ENCODE measurements at regions not wholly inside any gene's neighbourhood (a gene's known extent, or its start where the extent isn't known, plus 50 kb on each side); places are given as distances from the start of the nearest gene placed in this dataset.
"Not testable (repeated sequence)": the region's sequence is repeated elsewhere in the genome, so short reads cannot be mapped to it uniquely, and the experiment has no call there.

DNA sequence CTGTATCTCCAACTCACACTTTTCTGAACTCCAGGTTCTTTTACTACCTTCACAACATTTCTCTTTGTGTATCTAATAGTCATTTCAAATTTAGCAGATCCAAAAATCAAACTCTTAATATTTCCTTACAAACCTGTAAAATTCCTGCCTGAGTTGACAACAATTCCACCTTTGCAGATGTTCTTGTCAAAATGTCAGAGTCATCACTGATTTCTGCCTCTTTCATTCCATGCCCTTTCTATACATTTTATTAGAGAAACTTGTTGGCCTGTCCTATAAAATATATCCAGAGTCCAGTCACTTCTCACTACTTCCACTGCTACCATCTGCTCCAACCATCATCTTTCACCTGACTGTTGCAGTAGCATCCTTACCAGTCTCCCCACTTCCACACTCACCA lies 119.7 kb downstream of the CAPZA3 start:
- Histone ChIP-seq H3K4me1 (peaks cover 29% of the 10 kb centered on the region), H3K4me3 (no peak overlapping the region), H3K9me3 (no peaks in the 10 kb centered on the region), H3K36me3 (replicated peaks) (no peaks in the 10 kb centered on the region), H3K27me3 (ENCODE audit: low read depth) (no peaks in the 10 kb centered on the region)
- no peak for DNase-seq (ENCODE audit: low spot score in 2 of 2)
- in situ Hi-C loops (cut with MboI; ENCODE audit: low sequenced_read_pairs): no loop called here

DNA sequence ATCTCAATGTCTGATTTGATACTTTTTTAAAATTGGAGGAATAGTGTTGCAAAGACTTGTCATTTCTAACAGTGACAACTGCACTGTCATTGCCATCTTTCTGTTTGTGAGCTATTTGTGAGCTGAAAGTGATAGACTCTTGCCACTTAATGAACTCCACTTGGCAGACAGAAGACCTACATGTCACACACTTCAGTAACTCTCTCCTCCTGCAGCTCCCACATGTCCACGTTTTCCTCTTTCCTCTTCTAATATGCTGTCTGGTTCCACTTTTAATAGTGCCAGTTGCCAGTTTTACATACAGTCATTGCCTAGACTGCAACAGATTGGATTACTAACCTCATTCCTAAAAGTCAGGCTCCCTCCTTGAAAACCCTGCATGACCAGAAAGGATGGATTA lies 121.5 kb downstream of the CAPZA3 start:
- no peak for DNase-seq (ENCODE audit: low spot score in 2 of 2)
- in situ Hi-C loops (cut with MboI; ENCODE audit: low sequenced_read_pairs): no loop called here
- Histone ChIP-seq H3K4me1 (peaks cover 39% of the 10 kb centered on the region), H3K4me3 (no peak overlapping the region), H3K27me3 (ENCODE audit: low read depth) (no peaks in the 10 kb centered on the region), H3K9me3 (no peaks in the 10 kb centered on the region), H3K36me3 (replicated peaks) (no peaks in the 10 kb centered on the region)

DNA sequence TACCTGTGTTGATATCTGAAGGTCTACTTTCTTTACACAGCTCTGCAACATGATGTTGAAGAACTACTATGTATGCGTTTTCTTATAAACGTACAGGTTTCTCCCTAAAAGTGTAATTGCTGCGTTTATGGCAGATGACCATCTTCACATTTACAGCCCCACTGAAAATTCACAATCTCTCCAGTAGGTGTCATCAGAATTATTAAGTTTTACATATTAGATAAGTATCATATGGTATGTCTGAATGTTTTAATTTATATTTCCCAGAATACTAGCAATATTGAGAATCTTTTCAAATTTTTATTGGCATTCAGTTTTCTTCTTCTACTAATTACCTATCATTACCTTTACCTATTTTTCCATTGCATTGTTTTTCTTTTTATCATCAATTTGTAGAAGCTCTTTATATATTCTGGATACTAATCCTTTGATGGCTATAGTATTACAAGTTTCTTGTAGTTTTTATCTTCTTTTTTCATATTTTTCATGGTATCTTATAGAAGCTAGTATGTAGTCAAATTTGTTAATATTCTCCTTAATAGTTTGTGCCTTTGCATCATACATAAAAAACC lies 123.5 kb downstream of the CAPZA3 start:
- peaks cover 46% of the 10 kb centered on the region for H3K4me1 ChIP-seq
- no peaks in the 10 kb centered on the region for H3K36me3 ChIP-seq (replicated peaks)
- no peaks in the 10 kb centered on the region for H3K27me3 ChIP-seq (ENCODE audit: low read depth)
- in situ Hi-C loops (cut with MboI; ENCODE audit: low sequenced_read_pairs): no loop called here
- H3K4me3 ChIP-seq: no peak overlapping the region
- H3K9me3 ChIP-seq: no peaks in the 10 kb centered on the region
- DNase-seq (ENCODE audit: low spot score in 2 of 2): no peak

DNA sequence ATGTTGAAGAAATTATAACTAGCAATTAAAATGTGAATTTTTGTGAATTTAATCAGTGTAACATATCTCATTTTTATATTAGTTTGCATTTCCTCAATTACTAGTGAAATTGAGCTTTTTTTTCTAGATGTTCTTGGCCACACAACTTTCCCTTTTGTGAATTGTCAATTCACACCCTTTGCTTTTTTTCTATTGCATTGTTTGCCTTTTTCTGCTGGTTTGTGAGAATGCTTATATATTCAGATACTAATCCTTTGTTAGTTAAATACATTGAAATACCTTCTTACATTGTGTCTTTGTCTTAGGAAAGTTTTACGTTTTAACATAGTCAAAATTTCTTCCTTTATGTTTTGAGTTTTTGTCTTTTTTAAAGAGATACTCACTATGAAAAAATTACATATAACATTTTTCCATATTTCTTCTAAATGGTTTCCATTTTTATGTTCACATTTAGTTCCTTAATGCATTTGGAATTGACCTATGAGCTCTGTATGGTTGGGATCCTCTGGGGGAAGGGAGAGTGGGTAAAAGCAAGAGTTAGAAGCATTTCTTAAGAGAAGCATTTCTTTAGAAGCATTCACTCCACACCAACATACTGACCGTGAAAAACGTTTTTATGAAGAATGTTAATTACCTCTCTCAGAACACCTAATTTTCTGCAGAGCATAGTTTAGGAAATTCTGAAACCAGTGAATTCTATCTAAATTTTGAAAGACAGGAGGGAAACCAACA lies 126.0 kb downstream of the CAPZA3 start:
- Histone ChIP-seq H3K36me3 (replicated peaks) (no peaks in the 10 kb centered on the region), H3K9me3 (no peaks in the 10 kb centered on the region), H3K4me3 (no peak overlapping the region), H3K4me1 (peaks cover 32% of the 10 kb centered on the region), H3K27me3 (ENCODE audit: low read depth) (no peaks in the 10 kb centered on the region)
- in situ Hi-C loops (cut with MboI; ENCODE audit: low sequenced_read_pairs): no loop called here
- peak; percentile 25 to 74 for DNase-seq (ENCODE audit: low spot score in 2 of 2)

DNA sequence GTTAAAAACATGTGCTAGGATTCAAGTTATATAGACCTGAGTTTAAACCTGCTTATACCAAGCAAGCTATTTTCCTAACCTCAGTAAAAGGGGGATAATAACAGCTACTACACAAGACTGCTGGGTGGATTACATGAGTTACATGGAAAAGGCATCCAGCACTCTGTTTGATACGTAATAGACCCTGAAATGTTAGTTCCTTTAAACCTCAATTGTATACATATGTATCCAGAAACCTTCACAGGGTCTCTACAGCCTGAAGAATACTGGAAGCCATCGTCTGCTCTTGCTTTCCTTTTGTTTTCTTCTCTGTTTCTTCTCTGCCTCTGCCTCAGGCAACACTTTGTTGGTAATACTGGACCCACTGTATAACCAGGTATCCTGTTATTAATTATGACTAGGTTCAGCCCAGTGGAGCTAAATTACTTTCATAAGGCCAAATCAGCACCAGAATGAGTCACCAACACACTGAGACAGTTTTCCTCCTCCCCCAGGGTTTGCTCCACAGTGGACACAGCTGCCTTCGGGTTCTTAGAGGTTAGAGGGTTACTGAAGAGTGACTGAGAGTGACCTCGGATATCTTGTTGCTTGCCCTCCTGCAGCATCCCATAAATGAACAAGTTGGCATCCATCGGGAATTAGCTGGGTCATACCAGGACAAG lies 127.1 kb downstream of the CAPZA3 start:
- no peaks in the 10 kb centered on the region for H3K36me3 ChIP-seq (replicated peaks)
- no peak for DNase-seq (ENCODE audit: low spot score in 2 of 2)
- H3K4me1 ChIP-seq: peaks cover 21% of the 10 kb centered on the region
- H3K4me3 ChIP-seq: no peak overlapping the region
- H3K27me3 ChIP-seq (ENCODE audit: low read depth): no peaks in the 10 kb centered on the region
- H3K9me3 ChIP-seq: no peaks in the 10 kb centered on the region
- in situ Hi-C loops (cut with MboI; ENCODE audit: low sequenced_read_pairs): no loop called here

DNA sequence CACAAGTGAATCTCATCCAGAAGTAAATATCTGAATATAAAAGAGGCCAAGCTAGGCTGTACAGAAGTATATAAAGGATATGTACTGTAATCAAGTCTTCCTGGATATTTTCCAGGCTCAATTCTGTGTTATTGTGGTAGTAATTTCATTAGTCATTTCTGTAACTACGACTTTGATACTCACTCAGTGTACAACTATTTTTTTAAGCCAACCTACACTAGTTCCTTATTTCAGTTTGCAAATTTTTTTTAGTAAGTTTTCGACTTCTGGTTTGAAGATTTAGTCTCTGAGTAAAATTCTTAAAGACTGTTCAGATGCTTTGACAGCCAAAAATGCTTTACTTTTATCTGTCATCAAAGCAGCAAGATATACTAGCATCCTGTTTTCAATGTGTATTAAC lies 130.8 kb downstream of the CAPZA3 start:
- in situ Hi-C loops (cut with MboI; ENCODE audit: low sequenced_read_pairs): no loop called here
- Histone ChIP-seq H3K9me3 (no peaks in the 10 kb centered on the region), H3K4me1 (peaks cover 14% of the 10 kb centered on the region), H3K27me3 (ENCODE audit: low read depth) (no peaks in the 10 kb centered on the region), H3K4me3 (no peak overlapping the region), H3K36me3 (replicated peaks) (no peaks in the 10 kb centered on the region)
- DNase-seq (ENCODE audit: low spot score in 2 of 2): no peak

DNA sequence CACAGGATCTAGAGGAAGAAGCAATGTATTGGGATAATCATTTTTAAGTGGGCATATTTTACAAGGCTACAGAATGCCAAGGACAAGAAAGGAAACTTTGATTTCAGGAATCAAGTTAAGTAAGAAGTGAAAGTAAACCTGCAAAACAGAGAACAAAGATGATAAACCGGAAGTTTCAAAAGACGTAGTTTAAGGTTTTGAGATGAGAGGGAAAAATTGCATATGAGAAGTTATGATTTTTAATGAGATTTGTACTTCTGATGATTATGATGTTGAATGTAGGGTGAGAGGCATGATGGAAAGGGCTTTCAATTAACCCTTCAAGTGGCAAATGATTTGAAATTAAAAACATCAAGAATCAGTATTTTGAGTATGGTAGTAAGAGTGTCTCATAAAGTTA lies 134.9 kb downstream of the CAPZA3 start:
- in situ Hi-C loops (cut with MboI; ENCODE audit: low sequenced_read_pairs): no loop called here
- Histone ChIP-seq H3K9me3 (peaks cover 6% of the 10 kb centered on the region; the same call in 1 of the 2 replicates), H3K36me3 (replicated peaks) (no peaks in the 10 kb centered on the region)

DNA sequence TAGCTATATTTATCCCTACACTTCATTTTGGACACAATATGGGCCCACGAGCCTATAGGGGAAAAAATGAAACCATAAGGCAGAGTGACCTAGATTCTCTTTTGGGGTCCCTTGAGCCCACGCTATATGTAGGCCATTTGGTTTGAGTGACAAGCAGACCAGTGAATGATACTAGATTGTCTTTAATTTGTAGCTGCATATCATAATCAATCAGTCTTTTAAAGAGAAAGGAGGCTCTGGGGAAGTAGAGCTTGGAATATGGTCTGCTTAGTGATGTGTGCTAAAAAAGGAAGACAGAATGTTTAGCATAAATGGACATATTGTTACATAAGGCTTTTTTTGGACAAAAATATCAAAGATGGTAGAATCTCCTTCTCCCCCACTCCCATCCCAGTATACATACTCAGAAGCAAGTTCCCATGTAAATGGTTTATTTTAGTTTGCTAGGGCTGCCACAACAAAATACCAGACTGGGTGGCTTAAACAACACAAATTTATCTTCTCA lies 140.8 kb downstream of the CAPZA3 start:
- no peak for DNase-seq (ENCODE audit: low spot score in 2 of 2)
- peaks cover 9% of the 10 kb centered on the region; the same call in 1 of the 2 replicates for H3K9me3 ChIP-seq
- in situ Hi-C loops (cut with MboI; ENCODE audit: low sequenced_read_pairs): no loop called here
- H3K36me3 ChIP-seq (replicated peaks): no peaks in the 10 kb centered on the region
- H3K27me3 ChIP-seq (ENCODE audit: low read depth): no peaks in the 10 kb centered on the region
- no peak overlapping the region for H3K4me3 ChIP-seq
- no peaks in the 10 kb centered on the region for H3K4me1 ChIP-seq

More for the DNA sequence above, 134.9 kb downstream of the CAPZA3 start:
- Histone ChIP-seq H3K27me3 (ENCODE audit: low read depth) (no peaks in the 10 kb centered on the region), H3K4me1 (no peaks in the 10 kb centered on the region), H3K4me3 (no peak overlapping the region)
- DNase-seq (ENCODE audit: low spot score in 2 of 2): no peak

DNA sequence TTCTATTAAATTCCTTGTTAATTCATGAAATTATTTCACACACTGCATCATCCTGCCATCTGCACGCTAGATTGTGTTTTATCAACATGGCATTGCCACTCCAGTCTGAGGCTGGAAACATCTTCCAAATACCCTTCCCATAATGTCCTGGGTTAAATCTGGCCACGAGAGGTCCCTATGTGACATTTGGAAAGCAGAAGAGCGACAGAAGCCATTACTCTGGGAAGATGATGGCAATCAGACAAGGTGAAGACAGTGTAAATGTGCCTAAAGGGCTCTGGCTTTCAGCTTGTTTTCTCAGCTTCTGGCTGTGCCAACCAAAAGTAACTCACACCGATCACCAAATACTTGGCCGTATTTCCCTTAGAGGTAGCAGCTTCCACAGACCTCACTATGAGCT lies 144.8 kb downstream of the CAPZA3 start:
- no peak overlapping the region for H3K4me3 ChIP-seq
- in situ Hi-C loops (cut with MboI; ENCODE audit: low sequenced_read_pairs): no loop called here
- peaks cover 4% of the 10 kb centered on the region; the same call in 1 of the 2 replicates for H3K9me3 ChIP-seq
- no peak for DNase-seq (ENCODE audit: low spot score in 2 of 2)
- H3K27me3 ChIP-seq (ENCODE audit: low read depth): no peaks in the 10 kb centered on the region
- H3K4me1 ChIP-seq: no peaks in the 10 kb centered on the region
- H3K36me3 ChIP-seq (replicated peaks): no peaks in the 10 kb centered on the region

DNA sequence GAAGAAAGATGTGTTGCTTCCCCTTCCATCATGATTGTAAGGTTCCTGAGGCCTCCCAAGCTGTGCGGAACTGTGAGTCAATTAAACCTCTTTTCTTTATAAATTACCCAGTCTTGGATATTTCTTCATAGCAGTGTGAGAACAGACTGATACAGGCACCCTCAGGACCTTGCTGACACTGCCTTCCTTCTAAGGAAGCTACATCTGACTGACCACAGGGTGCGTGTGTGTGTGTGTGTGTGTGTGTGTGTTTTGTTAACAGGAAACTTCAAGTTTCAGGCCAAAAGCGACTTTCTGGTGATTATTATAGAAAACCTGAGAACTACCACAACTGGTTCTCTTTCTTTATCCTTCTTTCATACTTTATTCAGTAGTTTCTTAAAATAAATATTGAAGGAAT lies 149.0 kb downstream of the CAPZA3 start:
- in situ Hi-C loops (cut with MboI; ENCODE audit: low sequenced_read_pairs): no loop called here
- DNase-seq (ENCODE audit: low spot score in 2 of 2): no peak
- H3K36me3 ChIP-seq (replicated peaks): no peaks in the 10 kb centered on the region

DNA sequence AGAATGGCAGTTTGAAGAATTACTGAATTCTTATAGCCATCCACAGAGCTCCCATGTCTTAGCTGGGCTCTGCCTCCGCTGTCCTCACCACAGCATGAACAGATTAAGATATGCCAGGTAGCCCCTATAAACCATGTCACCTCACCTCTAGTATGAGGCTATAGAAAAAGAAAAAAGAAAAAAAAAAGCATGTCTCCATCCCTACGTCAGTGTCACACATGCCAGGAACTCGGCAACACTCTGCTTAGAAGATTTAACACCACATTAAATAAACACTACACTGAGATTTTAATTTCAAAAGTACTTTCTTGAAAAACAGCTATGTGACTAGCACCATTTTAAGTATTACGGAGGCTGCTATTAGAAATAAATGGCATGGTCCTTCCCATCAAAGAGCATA lies 149.4 kb downstream of the CAPZA3 start:
- Histone ChIP-seq H3K4me1 (no peaks in the 10 kb centered on the region), H3K9me3 (peaks cover 10% of the 10 kb centered on the region; the same call in 1 of the 2 replicates), H3K27me3 (ENCODE audit: low read depth) (no peaks in the 10 kb centered on the region), H3K36me3 (replicated peaks) (no peaks in the 10 kb centered on the region), H3K4me3 (no peak overlapping the region)
- no peak for DNase-seq (ENCODE audit: low spot score in 2 of 2)
- in situ Hi-C loops (cut with MboI; ENCODE audit: low sequenced_read_pairs): no loop called here

More for the DNA sequence above, 149.0 kb downstream of the CAPZA3 start:
- Histone ChIP-seq H3K4me1 (no peaks in the 10 kb centered on the region), H3K4me3 (no peak overlapping the region), H3K27me3 (ENCODE audit: low read depth) (no peaks in the 10 kb centered on the region), H3K9me3 (peaks cover 9% of the 10 kb centered on the region; the same call in 1 of the 2 replicates)

DNA sequence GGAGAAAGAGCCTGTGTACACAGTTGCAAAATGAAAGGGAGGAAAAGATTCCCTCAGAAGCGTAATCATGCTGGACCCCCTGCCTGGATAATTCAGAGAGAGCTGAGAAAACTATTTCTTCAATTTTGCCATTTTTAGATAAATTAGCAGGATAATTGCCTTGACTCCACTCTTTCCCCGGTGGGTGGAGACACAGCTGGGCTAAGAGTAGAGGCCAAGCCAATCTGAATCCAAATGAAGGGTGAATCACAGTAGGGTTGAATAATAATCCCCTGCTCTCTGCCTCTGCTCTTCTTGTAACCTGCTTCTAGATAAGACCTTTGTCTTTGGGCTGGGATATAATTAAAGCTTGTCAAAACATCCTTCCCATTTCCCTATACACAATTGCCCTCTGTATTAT lies 150.1 kb downstream of the CAPZA3 start:
- no peaks in the 10 kb centered on the region for H3K27me3 ChIP-seq (ENCODE audit: low read depth)
- no peak overlapping the region for H3K4me3 ChIP-seq
- no peaks in the 10 kb centered on the region for H3K36me3 ChIP-seq (replicated peaks)
- H3K9me3 ChIP-seq: peaks cover 13% of the 10 kb centered on the region; the same call in 1 of the 2 replicates
- H3K4me1 ChIP-seq: peaks cover 5% of the 10 kb centered on the region
- in situ Hi-C loops (cut with MboI; ENCODE audit: low sequenced_read_pairs): no loop called here
- no peak for DNase-seq (ENCODE audit: low spot score in 2 of 2)

DNA sequence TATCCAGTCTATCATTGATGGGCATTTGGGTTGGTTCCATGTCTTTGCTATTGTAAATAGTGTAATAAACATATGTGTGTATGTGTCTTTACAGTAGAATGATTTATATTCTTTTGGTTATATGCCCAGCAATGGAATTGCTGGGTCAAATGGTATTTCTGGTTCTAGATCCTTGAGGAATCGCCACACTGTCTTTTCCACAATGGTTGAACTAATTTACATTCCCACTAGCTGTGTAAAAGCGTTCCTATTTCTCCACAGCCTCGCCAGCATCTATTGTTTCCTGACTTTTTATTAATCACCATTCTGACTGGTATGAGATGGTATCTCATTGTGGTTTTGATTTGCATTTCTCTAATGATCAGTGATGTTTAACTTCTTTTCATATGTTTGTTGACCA lies 152.7 kb downstream of the CAPZA3 start:
- H3K36me3 ChIP-seq (replicated peaks); H3K4me3 ChIP-seq; DNase-seq (ENCODE audit: low spot score in 2 of 2); in situ Hi-C loops (cut with MboI; ENCODE audit: low sequenced_read_pairs); H3K27me3 ChIP-seq (ENCODE audit: low read depth): not testable (repeated sequence)
- peaks cover 18% of the 10 kb centered on the region for H3K9me3 ChIP-seq
- H3K4me1 ChIP-seq: peaks cover 21% of the 10 kb centered on the region

DNA sequence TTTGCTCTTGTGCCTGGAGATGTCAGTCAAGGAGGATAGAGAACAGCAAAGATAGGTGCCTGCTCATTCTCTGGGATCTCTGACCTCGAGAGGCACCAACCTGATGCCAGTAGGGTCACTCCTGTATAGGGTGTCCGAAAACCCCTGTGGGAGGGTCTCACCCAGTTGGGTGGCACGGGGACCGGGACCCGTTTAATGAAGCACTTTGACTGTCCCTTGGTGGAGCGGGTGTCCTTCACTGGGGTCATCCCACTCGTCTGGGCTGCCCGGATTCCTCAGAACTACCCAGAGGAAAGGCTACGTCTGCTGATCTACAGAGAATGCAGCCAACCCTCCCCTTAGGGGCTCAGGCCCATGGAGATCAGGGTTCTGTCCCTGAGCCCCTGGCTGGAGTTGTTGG lies 157.6 kb downstream of the CAPZA3 start:
- in situ Hi-C loops (cut with MboI; ENCODE audit: low sequenced_read_pairs): no loop called here

More for the DNA sequence above, 157.6 kb downstream of the CAPZA3 start:
- H3K4me3 ChIP-seq: no peak overlapping the region
- no peaks in the 10 kb centered on the region; the same call in 1 of the 2 replicates for H3K36me3 ChIP-seq (replicated peaks)
- H3K27me3 ChIP-seq (ENCODE audit: low read depth): no peaks in the 10 kb centered on the region
- no peak for DNase-seq (ENCODE audit: low spot score in 2 of 2)
- peaks cover 24% of the 10 kb centered on the region for H3K9me3 ChIP-seq
- H3K4me1 ChIP-seq: peaks cover 27% of the 10 kb centered on the region
